ENCODE measurements at regions not wholly inside any gene's neighbourhood (a gene's known extent, or its start where the extent isn't known, plus 50 kb on each side); places are given as distances from the start of the nearest gene placed in this dataset.

DNA sequence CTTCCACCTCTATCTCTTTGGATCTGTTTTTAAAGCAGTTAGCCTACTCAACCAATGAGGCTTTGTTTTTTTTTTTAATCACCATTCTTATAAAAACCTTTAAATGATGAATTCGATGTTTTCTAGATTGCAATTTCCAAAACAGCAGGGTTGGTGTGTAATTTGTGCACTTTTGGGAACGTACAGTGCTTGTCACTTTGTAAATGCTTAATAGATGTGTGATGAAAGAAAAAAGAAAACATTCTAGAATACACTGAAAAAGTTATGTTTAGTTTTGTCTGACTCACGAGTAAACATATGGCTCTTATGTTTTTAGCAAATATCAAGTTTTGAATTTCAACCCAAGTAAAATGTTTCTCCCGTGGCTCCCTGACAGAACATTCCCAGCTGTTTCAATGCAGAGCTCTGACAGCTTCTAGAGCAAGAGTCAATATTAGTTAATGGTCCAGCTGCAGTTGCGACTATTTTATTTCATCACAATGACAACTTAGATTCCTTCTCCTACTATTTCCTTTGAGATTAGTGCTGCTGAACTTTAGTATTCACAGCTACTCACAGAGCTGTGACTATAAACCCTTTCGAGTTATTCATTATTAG lies 362.5 kb upstream of the ADAMTS5 start:
- intact Hi-C loops (cut with micrococcal nuclease) (no loop called here), in situ Hi-C loops (cut with MboI) (no loop called here)
- Histone ChIP-seq H2AFZ (ENCODE audit: low read depth, low read length) (no peak overlapping the region), H3K4me2 (ENCODE audit: insufficient read depth, low read length) (no peak overlapping the region), H3K36me3 (ENCODE audit: control insufficient read depth, insufficient read depth, low read length) (no peaks in the 10 kb centered on the region), H3K79me2 (ENCODE audit: control insufficient read depth, insufficient read depth, low read length) (no peaks in the 10 kb centered on the region), H3K27me3 (ENCODE audit: control insufficient read depth in 2 of 2, insufficient read depth in 2 of 2, low read length in 2 of 2) (no peaks in the 10 kb centered on the region), H3K9me1 (ENCODE audit: control insufficient read depth, insufficient read depth, low read length) (no peaks in the 10 kb centered on the region), H3K4me3 (no peak overlapping the region), H4K20me1 (replicated peaks; ENCODE audit: control insufficient read depth, insufficient read depth, low read length) (no peaks in the 10 kb centered on the region), H3K9me3 (replicated peaks; ENCODE audit: control insufficient read depth, insufficient read depth, low read depth, low read length) (no peaks in the 10 kb centered on the region; the same call in 1 of the 2 replicates), H3K27ac (ENCODE audit: extremely low read depth, low read depth, low read length) (no peak overlapping the region), H3K4me1 (replicated peaks in 1 of 2; ENCODE audit: control insufficient read depth in 2 of 2, insufficient read depth in 2 of 2, low read length in 2 of 2) (no peaks in the 10 kb centered on the region), H3K9ac (ENCODE audit: insufficient read depth in 1 of 2, low read depth in 2 of 2, low read length in 2 of 2) (no peak overlapping the region)
- TF ChIP-seq, protein P1, sequence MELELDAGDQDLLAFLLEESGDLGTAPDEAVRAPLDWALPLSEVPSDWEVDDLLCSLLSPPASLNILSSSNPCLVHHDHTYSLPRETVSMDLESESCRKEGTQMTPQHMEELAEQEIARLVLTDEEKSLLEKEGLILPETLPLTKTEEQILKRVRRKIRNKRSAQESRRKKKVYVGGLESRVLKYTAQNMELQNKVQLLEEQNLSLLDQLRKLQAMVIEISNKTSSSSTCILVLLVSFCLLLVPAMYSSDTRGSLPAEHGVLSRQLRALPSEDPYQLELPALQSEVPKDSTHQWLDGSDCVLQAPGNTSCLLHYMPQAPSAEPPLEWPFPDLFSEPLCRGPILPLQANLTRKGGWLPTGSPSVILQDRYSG (tag; conservative IDR thresholded peaks at IDR 0.05; ENCODE audit: low read depth) = no peak
- TF ChIP-seq SP1 (CRISPR knock-in tag; IDR thresholded peaks at IDR 0.05) = no peak
- no peak for TF ChIP-seq E2F3 (CRISPR knock-in tag; IDR thresholded peaks at IDR 0.05)
- no peak for TF ChIP-seq ZNF354B (CRISPR knock-in tag; IDR thresholded peaks at IDR 0.05)
- TF ChIP-seq, protein P2, sequence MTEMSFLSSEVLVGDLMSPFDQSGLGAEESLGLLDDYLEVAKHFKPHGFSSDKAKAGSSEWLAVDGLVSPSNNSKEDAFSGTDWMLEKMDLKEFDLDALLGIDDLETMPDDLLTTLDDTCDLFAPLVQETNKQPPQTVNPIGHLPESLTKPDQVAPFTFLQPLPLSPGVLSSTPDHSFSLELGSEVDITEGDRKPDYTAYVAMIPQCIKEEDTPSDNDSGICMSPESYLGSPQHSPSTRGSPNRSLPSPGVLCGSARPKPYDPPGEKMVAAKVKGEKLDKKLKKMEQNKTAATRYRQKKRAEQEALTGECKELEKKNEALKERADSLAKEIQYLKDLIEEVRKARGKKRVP (CRISPR knock-in tag; IDR thresholded peaks at IDR 0.05) = no peak
- no TSS peak for BruUV-seq (replicated peaks)
- ChIA-PET CTCF (ENCODE audit: low intra/inter-chr PET ratio) (no interaction called here), POLR2A (interaction anchor here (0.6 kb wide), 1 partner anchor 590 kb away, joined by 3 read pairs; no protein-coding TSS in a partner anchor)
- DNase-seq (ENCODE audit: extremely low read depth in 1 of 4, low spot score in 3 of 4) (no peak), FAIRE-seq (no peak), ATAC-seq (no peak)
- 0% methylated on average over 6 of the region's 6 CpGs for WGBS (ENCODE audit: insufficient coverage, low coverage, missing lambda C conversion rate)
